ENCODE measurements at regions not wholly inside any gene's neighbourhood (a gene's known extent, or its start where the extent isn't known, plus 50 kb on each side); places are given as distances from the start of the nearest gene placed in this dataset.

DNA sequence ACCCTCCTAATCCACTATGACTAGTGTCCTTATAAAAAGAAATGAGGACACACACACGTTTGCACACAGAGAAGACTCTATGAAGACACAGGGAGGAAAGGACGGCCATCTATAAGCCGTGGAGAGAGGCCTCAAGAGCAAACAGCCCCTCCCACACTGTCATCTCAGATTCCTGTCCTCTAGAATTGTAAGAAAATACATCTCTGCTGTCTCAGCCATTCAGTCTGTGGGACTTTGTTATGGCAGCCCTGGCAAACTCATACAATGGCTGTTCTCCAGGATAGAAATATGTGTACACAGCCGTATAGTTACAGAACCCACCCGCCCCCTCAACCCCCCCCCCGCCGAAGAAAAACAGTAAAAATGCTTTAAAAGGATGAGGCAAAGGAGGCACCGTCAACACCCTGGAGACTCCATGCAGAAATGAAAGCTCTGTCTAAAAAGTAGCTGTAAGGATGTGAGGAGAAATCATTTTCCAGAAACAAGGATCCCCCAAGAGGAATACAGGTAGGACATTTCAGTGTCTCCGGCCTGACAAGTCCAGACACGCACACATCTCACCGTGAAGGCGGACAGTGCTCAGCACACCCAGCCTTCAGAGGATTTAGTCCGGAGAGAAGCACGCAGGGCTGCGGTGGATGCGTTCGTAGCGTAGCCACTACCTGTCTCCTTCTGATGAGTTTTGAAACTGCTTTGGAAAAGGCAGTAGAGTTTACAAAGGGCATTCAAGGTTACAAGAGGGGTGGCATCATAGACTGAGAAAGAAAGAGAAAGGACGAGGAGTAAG lies 110.8 kb upstream of the ERCC6L2 start:
- TF ChIP-seq MAFF (IDR thresholded peaks at IDR 0.05; ENCODE audit: low read length) (no peak), EGR1 (conservative IDR thresholded peaks at IDR 0.05) (no peak), ARNT (IDR thresholded peaks at IDR 0.05) (no peak), RAD21 (CRISPR knock-in tag; conservative IDR thresholded peaks at IDR 0.05 in 1 of 2, IDR thresholded peaks at IDR 0.05 in 1 of 2) (no peak)
- TF ChIP-seq, protein P1, sequence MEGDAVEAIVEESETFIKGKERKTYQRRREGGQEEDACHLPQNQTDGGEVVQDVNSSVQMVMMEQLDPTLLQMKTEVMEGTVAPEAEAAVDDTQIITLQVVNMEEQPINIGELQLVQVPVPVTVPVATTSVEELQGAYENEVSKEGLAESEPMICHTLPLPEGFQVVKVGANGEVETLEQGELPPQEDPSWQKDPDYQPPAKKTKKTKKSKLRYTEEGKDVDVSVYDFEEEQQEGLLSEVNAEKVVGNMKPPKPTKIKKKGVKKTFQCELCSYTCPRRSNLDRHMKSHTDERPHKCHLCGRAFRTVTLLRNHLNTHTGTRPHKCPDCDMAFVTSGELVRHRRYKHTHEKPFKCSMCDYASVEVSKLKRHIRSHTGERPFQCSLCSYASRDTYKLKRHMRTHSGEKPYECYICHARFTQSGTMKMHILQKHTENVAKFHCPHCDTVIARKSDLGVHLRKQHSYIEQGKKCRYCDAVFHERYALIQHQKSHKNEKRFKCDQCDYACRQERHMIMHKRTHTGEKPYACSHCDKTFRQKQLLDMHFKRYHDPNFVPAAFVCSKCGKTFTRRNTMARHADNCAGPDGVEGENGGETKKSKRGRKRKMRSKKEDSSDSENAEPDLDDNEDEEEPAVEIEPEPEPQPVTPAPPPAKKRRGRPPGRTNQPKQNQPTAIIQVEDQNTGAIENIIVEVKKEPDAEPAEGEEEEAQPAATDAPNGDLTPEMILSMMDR (IDR thresholded peaks at IDR 0.05 in 2 of 3, conservative IDR thresholded peaks at IDR 0.05 in 1 of 3; ENCODE audit: insufficient read depth in 2 of 3, low read depth in 1 of 3, low read length in 3 of 3): no peak

All from K562 (cell line).